ENCODE measurements at regions not wholly inside any gene's neighbourhood (a gene's known extent, or its start where the extent isn't known, plus 50 kb on each side); places are given as distances from the start of the nearest gene placed in this dataset.
"Not testable (repeated sequence)": the region's sequence is repeated elsewhere in the genome, so short reads cannot be mapped to it uniquely, and the experiment has no call there.

DNA sequence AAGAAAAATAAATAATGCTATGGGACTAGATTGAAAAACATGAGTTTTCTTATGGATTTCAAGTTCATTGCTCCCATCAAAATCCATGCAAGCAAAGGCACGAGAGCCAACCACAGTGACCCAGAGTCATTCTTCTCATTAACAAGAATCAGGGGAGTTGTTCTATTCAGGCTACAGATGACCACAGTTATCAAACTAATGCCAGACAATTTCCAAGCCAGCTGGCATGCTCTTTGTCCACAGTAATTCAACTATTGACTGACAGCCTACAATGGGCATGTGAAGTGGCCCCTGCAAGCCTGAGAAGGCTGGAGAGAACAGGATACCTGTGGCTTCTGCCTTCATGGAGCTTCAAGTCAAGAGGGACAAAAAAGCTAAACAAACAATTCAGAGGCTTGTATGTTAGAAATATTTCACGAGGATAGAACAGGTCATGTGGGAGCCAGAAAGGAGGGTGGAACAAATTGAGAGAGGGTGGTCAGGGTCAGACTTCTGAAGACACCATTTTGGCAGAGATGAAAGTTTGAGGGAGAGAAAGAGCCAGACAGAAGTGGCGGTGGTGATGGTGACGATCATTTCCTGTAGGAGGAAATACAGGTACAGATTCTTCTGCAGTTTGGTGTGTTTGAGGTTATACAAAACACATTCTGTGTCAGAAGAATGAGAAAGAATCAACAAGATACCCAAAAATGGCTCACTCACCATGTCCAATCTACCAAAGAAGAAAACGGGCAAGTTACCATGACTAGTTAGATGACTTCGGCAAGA lies 732.4 kb downstream of the RNF144A start:
- H3K27ac Mint-ChIP-seq (ENCODE audit: unreplicated experiment): no peak overlapping the region
- H3K9me3 Mint-ChIP-seq (ENCODE audit: unreplicated experiment): peaks cover 8% of the 10 kb centered on the region

DNA sequence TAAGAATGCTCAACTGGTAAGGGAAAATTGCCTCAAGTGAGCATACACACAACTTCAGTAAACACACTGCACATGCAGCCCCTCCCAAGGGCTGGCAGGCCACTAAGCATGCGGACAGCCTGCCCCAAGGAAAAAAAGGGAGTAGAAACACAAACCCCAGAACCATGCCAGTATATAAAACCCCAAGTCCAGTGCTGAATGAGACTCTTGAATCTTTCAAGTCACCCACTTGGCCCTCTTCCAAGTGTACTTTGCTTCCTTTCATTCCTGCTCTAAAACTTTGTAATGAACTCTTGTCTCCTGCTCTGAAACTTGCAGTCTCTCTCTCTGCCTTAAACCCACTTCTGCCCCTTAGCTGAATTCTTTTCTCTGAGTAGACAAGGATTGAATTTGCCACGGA lies 736.4 kb downstream of the RNF144A start:
- no peak for DNase-seq (ENCODE audit: extremely low spot score, unreplicated experiment)
- H3K4me1 Mint-ChIP-seq (ENCODE audit: unreplicated experiment): no peaks in the 10 kb centered on the region
- H3K9me3 Mint-ChIP-seq (ENCODE audit: unreplicated experiment): peaks cover 21% of the 10 kb centered on the region
- TF ChIP-seq, protein P1, sequence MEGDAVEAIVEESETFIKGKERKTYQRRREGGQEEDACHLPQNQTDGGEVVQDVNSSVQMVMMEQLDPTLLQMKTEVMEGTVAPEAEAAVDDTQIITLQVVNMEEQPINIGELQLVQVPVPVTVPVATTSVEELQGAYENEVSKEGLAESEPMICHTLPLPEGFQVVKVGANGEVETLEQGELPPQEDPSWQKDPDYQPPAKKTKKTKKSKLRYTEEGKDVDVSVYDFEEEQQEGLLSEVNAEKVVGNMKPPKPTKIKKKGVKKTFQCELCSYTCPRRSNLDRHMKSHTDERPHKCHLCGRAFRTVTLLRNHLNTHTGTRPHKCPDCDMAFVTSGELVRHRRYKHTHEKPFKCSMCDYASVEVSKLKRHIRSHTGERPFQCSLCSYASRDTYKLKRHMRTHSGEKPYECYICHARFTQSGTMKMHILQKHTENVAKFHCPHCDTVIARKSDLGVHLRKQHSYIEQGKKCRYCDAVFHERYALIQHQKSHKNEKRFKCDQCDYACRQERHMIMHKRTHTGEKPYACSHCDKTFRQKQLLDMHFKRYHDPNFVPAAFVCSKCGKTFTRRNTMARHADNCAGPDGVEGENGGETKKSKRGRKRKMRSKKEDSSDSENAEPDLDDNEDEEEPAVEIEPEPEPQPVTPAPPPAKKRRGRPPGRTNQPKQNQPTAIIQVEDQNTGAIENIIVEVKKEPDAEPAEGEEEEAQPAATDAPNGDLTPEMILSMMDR (IDR thresholded peaks at IDR 0.05): no peak
- H3K36me3 Mint-ChIP-seq (ENCODE audit: unreplicated experiment): no peaks in the 10 kb centered on the region
- H3K4me3 Mint-ChIP-seq (ENCODE audit: unreplicated experiment): no peak overlapping the region
- H3K27me3 Mint-ChIP-seq (ENCODE audit: unreplicated experiment): peaks cover 2% of the 10 kb centered on the region
- H3K27ac Mint-ChIP-seq (ENCODE audit: unreplicated experiment): no peak overlapping the region

More for the DNA sequence above, 732.4 kb downstream of the RNF144A start:
- TF ChIP-seq, protein P1 (IDR thresholded peaks at IDR 0.05): no peak
- H3K36me3 Mint-ChIP-seq (ENCODE audit: unreplicated experiment): no peaks in the 10 kb centered on the region
- H3K27me3 Mint-ChIP-seq (ENCODE audit: unreplicated experiment): no peaks in the 10 kb centered on the region
- no peak overlapping the region for H3K4me3 Mint-ChIP-seq (ENCODE audit: unreplicated experiment)
- no peaks in the 10 kb centered on the region for H3K4me1 Mint-ChIP-seq (ENCODE audit: unreplicated experiment)
- DNase-seq (ENCODE audit: extremely low spot score, unreplicated experiment): no peak

DNA sequence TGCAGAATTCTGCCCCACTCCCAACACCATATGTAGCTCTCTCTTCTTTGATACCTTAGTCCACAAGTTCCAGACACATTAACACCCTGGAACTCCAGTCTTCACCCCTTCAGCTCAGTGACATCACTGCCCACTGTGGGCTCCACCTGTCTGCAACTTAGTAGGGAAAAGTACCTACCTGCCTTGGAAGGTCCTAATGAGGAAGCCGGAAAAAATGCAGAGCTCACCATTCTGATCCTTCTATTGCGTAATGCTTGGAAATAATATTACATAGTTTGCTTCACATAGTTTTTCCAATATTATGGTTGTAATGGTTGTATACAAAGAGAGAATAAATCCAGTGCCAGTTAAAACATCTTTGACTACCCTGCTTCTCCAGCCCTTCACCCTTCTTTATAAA lies 738.4 kb downstream of the RNF144A start:
- H3K27ac Mint-ChIP-seq (ENCODE audit: unreplicated experiment): no peak overlapping the region
- peaks cover 23% of the 10 kb centered on the region for H3K9me3 Mint-ChIP-seq (ENCODE audit: unreplicated experiment)
- TF ChIP-seq, protein P1 (IDR thresholded peaks at IDR 0.05): no peak
- peaks cover 2% of the 10 kb centered on the region for H3K27me3 Mint-ChIP-seq (ENCODE audit: unreplicated experiment)
- H3K36me3 Mint-ChIP-seq (ENCODE audit: unreplicated experiment): no peaks in the 10 kb centered on the region
- no peaks in the 10 kb centered on the region for H3K4me1 Mint-ChIP-seq (ENCODE audit: unreplicated experiment)
- H3K4me3 Mint-ChIP-seq (ENCODE audit: unreplicated experiment): no peak overlapping the region
- no peak for DNase-seq (ENCODE audit: extremely low spot score, unreplicated experiment)

DNA sequence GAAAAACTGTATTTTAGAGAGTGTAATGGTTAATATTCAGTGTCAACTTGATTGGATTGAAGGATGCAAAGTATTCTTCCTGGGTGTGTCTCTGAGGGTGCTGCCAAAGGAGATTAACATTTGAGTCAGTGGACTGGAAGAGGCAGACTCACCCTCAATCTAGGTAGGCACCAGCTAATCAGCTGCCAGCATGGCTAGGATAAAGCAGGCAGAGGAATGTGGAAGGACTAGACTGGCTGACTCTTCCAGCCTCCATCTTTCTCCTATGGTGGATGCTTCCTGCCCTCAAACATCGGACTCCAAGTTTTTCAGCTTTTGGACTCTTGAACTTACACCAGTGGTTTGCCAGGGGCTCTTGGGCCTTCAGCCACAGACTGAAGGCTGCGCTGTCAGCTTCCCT lies 740.3 kb downstream of the RNF144A start:
- H3K27me3 Mint-ChIP-seq (ENCODE audit: unreplicated experiment); H3K4me1 Mint-ChIP-seq (ENCODE audit: unreplicated experiment); H3K36me3 Mint-ChIP-seq (ENCODE audit: unreplicated experiment); H3K27ac Mint-ChIP-seq (ENCODE audit: unreplicated experiment); DNase-seq (ENCODE audit: extremely low spot score, unreplicated experiment); H3K4me3 Mint-ChIP-seq (ENCODE audit: unreplicated experiment): not testable (repeated sequence)
- H3K9me3 Mint-ChIP-seq (ENCODE audit: unreplicated experiment): peaks cover 26% of the 10 kb centered on the region

DNA sequence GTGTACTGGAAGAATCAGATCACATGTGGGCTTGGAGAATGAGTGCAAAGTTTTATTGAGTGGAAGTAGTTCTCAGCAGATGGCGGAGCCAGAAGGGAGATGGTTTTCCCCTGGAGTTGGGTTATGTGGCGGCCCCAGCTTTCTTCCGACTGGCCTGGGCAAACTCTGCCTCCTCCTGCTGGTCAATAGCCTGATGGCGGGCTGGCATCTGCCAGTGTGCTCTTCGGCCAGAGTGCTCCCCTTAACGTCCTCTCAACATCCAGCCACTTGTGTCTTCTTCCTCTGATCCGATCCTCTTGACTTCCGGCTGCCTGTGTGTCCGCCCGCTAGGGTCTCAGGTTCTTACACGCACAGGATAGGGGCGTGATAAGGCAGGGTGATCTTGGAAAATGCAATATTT lies 741.3 kb downstream of the RNF144A start:
- H3K4me1 Mint-ChIP-seq (ENCODE audit: unreplicated experiment): no peaks in the 10 kb centered on the region
- no peak overlapping the region for H3K4me3 Mint-ChIP-seq (ENCODE audit: unreplicated experiment)
- DNase-seq (ENCODE audit: extremely low spot score, unreplicated experiment): no peak
- H3K36me3 Mint-ChIP-seq (ENCODE audit: unreplicated experiment): no peaks in the 10 kb centered on the region
- peaks cover 26% of the 10 kb centered on the region for H3K9me3 Mint-ChIP-seq (ENCODE audit: unreplicated experiment)
- no peak overlapping the region for H3K27ac Mint-ChIP-seq (ENCODE audit: unreplicated experiment)
- H3K27me3 Mint-ChIP-seq (ENCODE audit: unreplicated experiment): peaks cover 2% of the 10 kb centered on the region
- TF ChIP-seq, protein P1 (IDR thresholded peaks at IDR 0.05): no peak
